PC-9 (cell line): ENCODE measurements at regions not wholly inside any gene's neighbourhood (a gene's known extent, or its start where the extent isn't known, plus 50 kb on each side); places are given as distances from the start of the nearest gene placed in this dataset.

ENCODE experiments used
- BruUV-seq: library from RNA; stranded (reverse); fragments of 400-500 nt; replicated peaks from 2 replicates; lab custom pipeline; 2021; lab: Mats Ljungman, UMichigan
- CTCF ChIA-PET: fragments of 300-600 bp; sonication (Branson Sonifier 250); formaldehyde crosslinking; loops from one replicate; lab custom pipeline; 2022; ENCODE audit warnings: antibody characterized with exemption; lab: Charles Lee
- POLR2A ChIA-PET: fragments of 300-600 bp; sonication (Branson Sonifier 250); formaldehyde crosslinking; loops from one replicate; lab custom pipeline; 2022; ENCODE audit warnings: antibody characterized with exemption; ENCODE audit not compliant: unreplicated experiment; lab: Charles Lee
- DNase-seq, 2 experiments: peaks; one replicate each; pipeline versions ENCODE4 v3.0.0 to v3.0.0-alpha.2; 2015 to 2022; ENCODE audit warnings: mixed read lengths in 1 of 2
- H2AFZ ChIP-seq: fragments of 200-600 bp; sonication (generic); 2 replicates; pipeline ENCODE4 v1.8.1; 2017; ENCODE audit warnings: antibody characterized with exemption
- H3F3A ChIP-seq: fragments of 200-600 bp; sonication (generic); 2 replicates; pipeline ENCODE4 v1.8.1; 2017; ENCODE audit warnings: antibody characterized with exemption, mild to moderate bottlenecking, low read depth; ENCODE audit not compliant: insufficient read depth
- H3K27ac ChIP-seq: fragments of 200-600 bp; sonication (generic); 2 replicates; pipeline ENCODE4 v1.6.1; 2016; ENCODE audit warnings: mixed run types
- H3K27me3 ChIP-seq: fragments of 200-600 bp; sonication (generic); 2 replicates; pipeline ENCODE4 v1.6.1; 2016; ENCODE audit warnings: low read depth, mixed run types; ENCODE audit not compliant: insufficient read depth
- H3K36me3 ChIP-seq: fragments of 200-600 bp; sonication (generic); 2 replicates; pipeline ENCODE4 v1.6.1; 2016; ENCODE audit warnings: low read depth, mixed run types
- H3K4me1 ChIP-seq: fragments of 200-600 bp; sonication (generic); replicated peaks from 2 replicates; pipeline ENCODE4 v1.6.1; 2016; ENCODE audit warnings: mixed run types; ENCODE audit not compliant: insufficient read depth
- H3K4me2 ChIP-seq: fragments of 200-600 bp; sonication (generic); 2 replicates; pipeline ENCODE4 v1.6.1; 2017; ENCODE audit warnings: mixed run types
- H3K4me3 ChIP-seq: fragments of 200-600 bp; sonication (generic); 2 replicates; pipeline ENCODE4 v1.6.1; 2016; ENCODE audit warnings: mixed run types
- H3K79me2 ChIP-seq: fragments of 200-600 bp; sonication (generic); 2 replicates; pipeline ENCODE4 v1.6.1; 2017; ENCODE audit warnings: low read depth, mixed run types
- H3K9me2 ChIP-seq: fragments of 200-600 bp; sonication (generic); 2 replicates; pipeline ENCODE4 v1.8.1; 2017; ENCODE audit warnings: mild to moderate bottlenecking; ENCODE audit not compliant: insufficient read depth
- H3K9me3 ChIP-seq: fragments of 200-600 bp; sonication (generic); 2 replicates; pipeline ENCODE4 v1.8.1; 2016; ENCODE audit warnings: low read depth; ENCODE audit not compliant: insufficient read depth
- H4K20me1 ChIP-seq: fragments of 200-600 bp; sonication (generic); 2 replicates; pipeline ENCODE4 v1.8.1; 2017; ENCODE audit not compliant: insufficient read depth
- CTCF ChIP-seq: fragments of 200-600 bp; sonication (generic); conservative IDR thresholded peaks from 2 replicates; pipeline ENCODE4 v1.6.1; 2017; ENCODE audit warnings: mixed run types, antibody characterized with exemption, mild to moderate bottlenecking, moderate library complexity
- EZH2 ChIP-seq: fragments of 200-600 bp; sonication (generic); IDR thresholded peaks from 2 replicates; pipeline ENCODE4 v1.8.0; 2017; ENCODE audit warnings: antibody characterized with exemption, low read depth
- intact Hi-C: fragments of 100-400 bp; cut with micrococcal nuclease; formaldehyde crosslinking; loops from one replicate; pipeline ENCODE4 v1.10.0; 2022; ENCODE audit not compliant: unreplicated experiment

GRCh38 chr5:30194595-30194994 lies 998.9 kb upstream of the CDH6 start:
- intact Hi-C loops: no loop called here
- H3K27me3 ChIP-seq: no peaks in the 10 kb centered on the region
- no peaks in the 10 kb centered on the region for H4K20me1 ChIP-seq
- H3K79me2 ChIP-seq: no peaks in the 10 kb centered on the region
- H3K9me2 ChIP-seq: no peaks in the 10 kb centered on the region
- H3K36me3 ChIP-seq: no peaks in the 10 kb centered on the region
- H3F3A ChIP-seq: no peaks in the 10 kb centered on the region
- ChIA-PET CTCF (no interaction called here), POLR2A (no interaction called here)
- BruUV-seq: no TSS peak
- H3K9me3 ChIP-seq: no peaks in the 10 kb centered on the region; the same call in 1 of the 2 replicates
- TF ChIP-seq EZH2 (no peak), CTCF (no peak)
- H2AFZ ChIP-seq: no peak overlapping the region
- H3K27ac ChIP-seq: no peak overlapping the region
- no peaks in the 10 kb centered on the region for H3K4me1 ChIP-seq
- H3K4me3 ChIP-seq: no peak overlapping the region
- no peak for DNase-seq
- no peak overlapping the region for H3K4me2 ChIP-seq

- CTCF ChIA-PET: no interaction called here
- Histone ChIP-seq H3K79me2 (no peaks in the 10 kb centered on the region), H3K27ac (no peak overlapping the region), H3K36me3 (no peaks in the 10 kb centered on the region), H3K4me3 (no peak overlapping the region), H3F3A (no peaks in the 10 kb centered on the region), H3K4me1 (no peaks in the 10 kb centered on the region), H3K9me3 (no peaks in the 10 kb centered on the region), H4K20me1 (no peaks in the 10 kb centered on the region), H3K4me2 (no peak overlapping the region), H2AFZ (no peak overlapping the region), H3K9me2 (no peaks in the 10 kb centered on the region), H3K27me3 (no peaks in the 10 kb centered on the region)
- no peak for DNase-seq
- TF ChIP-seq CTCF: no peak
- no peak for TF ChIP-seq EZH2
- BruUV-seq: no TSS peak
- POLR2A ChIA-PET: no interaction called here
- intact Hi-C loops: no loop called here
These were observed 1009.7 kb upstream of the CDH6 start for GRCh38 chr5:30183795-30184194.

DNA sequence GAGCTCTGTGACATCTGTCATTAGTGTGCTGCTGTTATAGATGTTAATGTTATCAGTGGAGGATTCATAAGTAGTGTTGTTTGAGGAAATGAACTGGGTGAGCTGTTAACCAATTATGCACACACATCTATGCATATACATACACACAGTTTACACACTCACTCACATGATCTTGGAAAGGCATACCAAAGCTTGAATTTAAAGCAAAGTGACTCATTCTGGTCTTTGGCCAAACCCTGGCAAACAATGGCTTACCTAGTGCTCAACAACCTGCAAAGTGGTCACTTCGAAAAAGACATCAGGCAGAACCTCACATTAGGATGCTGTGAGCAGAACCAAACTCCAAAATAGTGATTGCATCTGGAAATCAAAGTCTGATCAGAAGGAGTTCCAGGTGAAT lies 1037.3 kb upstream of the CDH6 start:
- BruUV-seq: no TSS peak
- DNase-seq: no peak
- no peaks in the 10 kb centered on the region for H4K20me1 ChIP-seq
- H3K4me1 ChIP-seq: no peaks in the 10 kb centered on the region
- H3K27ac ChIP-seq: no peak overlapping the region
- ChIA-PET POLR2A (no interaction called here), CTCF (no interaction called here)
- H3K4me3 ChIP-seq: no peak overlapping the region
- no peak overlapping the region for H2AFZ ChIP-seq
- no peaks in the 10 kb centered on the region for H3K9me2 ChIP-seq
- H3K4me2 ChIP-seq: no peak overlapping the region
- no peak for TF ChIP-seq EZH2
- no peaks in the 10 kb centered on the region for H3K27me3 ChIP-seq
- no peaks in the 10 kb centered on the region for H3K79me2 ChIP-seq
- no peaks in the 10 kb centered on the region for H3K9me3 ChIP-seq
- no peaks in the 10 kb centered on the region for H3F3A ChIP-seq
- no peaks in the 10 kb centered on the region for H3K36me3 ChIP-seq
- intact Hi-C loops: loop anchor here (2.0 kb wide), 1 partner anchor 19 kb away; no protein-coding TSS in a partner anchor

- POLR2A ChIA-PET: no interaction called here
- H3K79me2 ChIP-seq: no peaks in the 10 kb centered on the region
- CTCF ChIA-PET: no interaction called here
These were observed 1041.1 kb upstream of the CDH6 start for GRCh38 chr5:30152431-30152830.

More at GRCh38 chr5:30152431-30152830, 1041.1 kb upstream of the CDH6 start:
- no TSS peak for BruUV-seq
- Histone ChIP-seq H3K27me3 (no peaks in the 10 kb centered on the region), H3K4me1 (no peaks in the 10 kb centered on the region), H3F3A (no peaks in the 10 kb centered on the region), H3K4me3 (no peak overlapping the region), H3K9me2 (no peaks in the 10 kb centered on the region), H2AFZ (no peak overlapping the region), H4K20me1 (no peaks in the 10 kb centered on the region), H3K4me2 (no peak overlapping the region), H3K9me3 (no peaks in the 10 kb centered on the region), H3K36me3 (no peaks in the 10 kb centered on the region), H3K27ac (no peak overlapping the region)
- intact Hi-C loops: no loop called here
- no peak for DNase-seq
- no peak for TF ChIP-seq EZH2
- TF ChIP-seq CTCF: no peak
